Hepatocyte (in vitro differentiated cells): ENCODE measurements at regions not wholly inside any gene's neighbourhood (a gene's known extent, or its start where the extent isn't known, plus 50 kb on each side); places are given as distances from the start of the nearest gene placed in this dataset.

ENCODE experiments used
- EZH2 ChIP-seq: fragments of 200-600 bp; sonication (generic); IDR thresholded peaks from 2 replicates; pipeline ENCODE4 v1.6.1; 2016; ENCODE audit warnings: antibody characterized with exemption, mild to moderate bottlenecking, borderline replicate concordance
- EZH2phosphoT487 ChIP-seq: fragments of 200-600 bp; sonication (generic); IDR thresholded peaks from one replicate; pipeline ENCODE4 v1.6.1; 2018; ENCODE audit warnings: antibody characterized with exemption, mild to moderate bottlenecking, low read depth, moderate library complexity; ENCODE audit not compliant: unreplicated experiment, severe bottlenecking
- TF ChIP-seq, protein P1 (sequence below): fragments of 200-600 bp; sonication (generic); IDR thresholded peaks from 2 replicates; pipeline ENCODE4 v1.5.1; 2016; ENCODE audit warnings: antibody characterized with exemption, mild to moderate bottlenecking; ENCODE audit not compliant: poor library complexity

DNA sequence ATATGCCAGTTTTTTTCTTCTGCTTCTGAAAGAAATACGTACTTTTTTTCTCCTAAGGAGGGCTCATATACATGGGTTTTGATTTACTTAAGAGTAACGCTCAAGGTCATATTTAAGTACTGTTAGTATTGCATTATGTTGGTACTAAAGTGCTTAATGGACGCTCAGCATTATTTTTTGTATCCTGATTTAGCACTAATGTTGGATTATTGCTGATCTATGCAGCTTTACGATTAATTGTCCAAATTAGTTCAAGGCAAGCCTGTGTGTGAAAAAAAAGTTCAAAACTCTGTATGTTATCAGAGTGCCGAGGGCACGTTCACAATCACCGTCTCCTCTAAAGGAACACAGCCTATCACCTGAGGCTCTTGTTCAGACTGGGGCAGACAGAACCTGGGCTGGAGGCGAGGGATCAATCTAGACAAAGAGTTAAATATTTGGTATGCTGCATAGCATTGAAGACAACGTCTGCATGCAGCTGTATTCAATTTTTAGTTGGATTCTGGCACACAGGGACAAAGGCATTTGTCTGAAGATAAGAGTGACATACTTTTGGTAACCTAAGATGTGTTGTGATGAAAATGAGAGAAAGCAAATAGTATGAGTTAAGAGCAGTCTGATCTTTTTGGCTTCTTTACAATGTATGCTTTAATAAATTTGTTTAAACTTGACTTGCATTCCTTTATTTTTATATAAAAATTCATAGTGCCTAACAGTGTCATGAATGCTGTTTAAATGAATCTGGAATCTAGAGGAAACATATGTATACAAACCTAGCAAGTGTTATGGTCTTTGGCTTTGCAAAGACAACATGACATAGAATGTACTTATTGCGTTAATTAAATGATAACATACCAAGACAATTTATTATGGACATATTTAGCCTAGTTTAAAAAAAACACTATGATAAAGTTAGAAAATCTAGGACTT is 341.2 kb downstream of the SAMD5 start:
- TF ChIP-seq, protein P1, sequence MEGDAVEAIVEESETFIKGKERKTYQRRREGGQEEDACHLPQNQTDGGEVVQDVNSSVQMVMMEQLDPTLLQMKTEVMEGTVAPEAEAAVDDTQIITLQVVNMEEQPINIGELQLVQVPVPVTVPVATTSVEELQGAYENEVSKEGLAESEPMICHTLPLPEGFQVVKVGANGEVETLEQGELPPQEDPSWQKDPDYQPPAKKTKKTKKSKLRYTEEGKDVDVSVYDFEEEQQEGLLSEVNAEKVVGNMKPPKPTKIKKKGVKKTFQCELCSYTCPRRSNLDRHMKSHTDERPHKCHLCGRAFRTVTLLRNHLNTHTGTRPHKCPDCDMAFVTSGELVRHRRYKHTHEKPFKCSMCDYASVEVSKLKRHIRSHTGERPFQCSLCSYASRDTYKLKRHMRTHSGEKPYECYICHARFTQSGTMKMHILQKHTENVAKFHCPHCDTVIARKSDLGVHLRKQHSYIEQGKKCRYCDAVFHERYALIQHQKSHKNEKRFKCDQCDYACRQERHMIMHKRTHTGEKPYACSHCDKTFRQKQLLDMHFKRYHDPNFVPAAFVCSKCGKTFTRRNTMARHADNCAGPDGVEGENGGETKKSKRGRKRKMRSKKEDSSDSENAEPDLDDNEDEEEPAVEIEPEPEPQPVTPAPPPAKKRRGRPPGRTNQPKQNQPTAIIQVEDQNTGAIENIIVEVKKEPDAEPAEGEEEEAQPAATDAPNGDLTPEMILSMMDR: no peak
- TF ChIP-seq EZH2: no peak
- no peak for TF ChIP-seq EZH2phosphoT487
